Epithelial cell of esophagus (primary cell): ENCODE measurements at regions not wholly inside any gene's neighbourhood (a gene's known extent, or its start where the extent isn't known, plus 50 kb on each side); places are given as distances from the start of the nearest gene placed in this dataset.
"Not testable (repeated sequence)": the region's sequence is repeated elsewhere in the genome, so short reads cannot be mapped to it uniquely, and the experiment has no call there.

ENCODE experiments used
- DNase-seq: peaks from one replicate; pipeline ENCODE4 v3.0.0; 2010; ENCODE audit warnings: low read depth
- H3K4me3 ChIP-seq: 2 replicates; pipeline ENCODE4 v1.5.1; 2011; ENCODE audit warnings: mild to moderate bottlenecking, low read length, control low read depth
- TF ChIP-seq, protein P1 (sequence below): IDR thresholded peaks from 2 replicates; pipeline ENCODE4 v1.5.1; 2011; ENCODE audit warnings: low read depth, mild to moderate bottlenecking, low read length, control low read depth, inconsistent platforms; ENCODE audit not compliant: insufficient read depth; ENCODE audit errors: missing control alignments

DNA sequence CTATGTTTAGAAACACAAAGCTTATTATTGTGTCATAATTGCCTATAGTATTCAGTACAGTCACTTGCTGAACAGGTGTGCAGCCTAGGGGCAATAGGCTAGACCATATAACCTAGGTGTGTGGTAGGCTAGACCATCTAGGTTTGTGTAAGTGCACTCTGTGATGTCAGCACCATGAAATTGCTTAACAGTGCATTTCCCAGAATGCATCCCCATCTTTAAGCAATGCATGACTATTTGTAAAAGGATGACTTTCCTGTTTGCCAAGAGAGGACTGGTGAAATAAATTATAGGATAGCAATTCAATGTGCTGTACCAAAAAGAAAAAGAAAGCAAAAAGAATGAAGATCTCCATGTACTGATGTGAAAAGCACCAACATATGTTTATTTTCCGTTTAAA, 288.7 kb upstream of the AUTS2 start:
- DNase-seq: no peak
- TF ChIP-seq, protein P1, sequence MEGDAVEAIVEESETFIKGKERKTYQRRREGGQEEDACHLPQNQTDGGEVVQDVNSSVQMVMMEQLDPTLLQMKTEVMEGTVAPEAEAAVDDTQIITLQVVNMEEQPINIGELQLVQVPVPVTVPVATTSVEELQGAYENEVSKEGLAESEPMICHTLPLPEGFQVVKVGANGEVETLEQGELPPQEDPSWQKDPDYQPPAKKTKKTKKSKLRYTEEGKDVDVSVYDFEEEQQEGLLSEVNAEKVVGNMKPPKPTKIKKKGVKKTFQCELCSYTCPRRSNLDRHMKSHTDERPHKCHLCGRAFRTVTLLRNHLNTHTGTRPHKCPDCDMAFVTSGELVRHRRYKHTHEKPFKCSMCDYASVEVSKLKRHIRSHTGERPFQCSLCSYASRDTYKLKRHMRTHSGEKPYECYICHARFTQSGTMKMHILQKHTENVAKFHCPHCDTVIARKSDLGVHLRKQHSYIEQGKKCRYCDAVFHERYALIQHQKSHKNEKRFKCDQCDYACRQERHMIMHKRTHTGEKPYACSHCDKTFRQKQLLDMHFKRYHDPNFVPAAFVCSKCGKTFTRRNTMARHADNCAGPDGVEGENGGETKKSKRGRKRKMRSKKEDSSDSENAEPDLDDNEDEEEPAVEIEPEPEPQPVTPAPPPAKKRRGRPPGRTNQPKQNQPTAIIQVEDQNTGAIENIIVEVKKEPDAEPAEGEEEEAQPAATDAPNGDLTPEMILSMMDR: no peak
- H3K4me3 ChIP-seq: no peak overlapping the region

DNA sequence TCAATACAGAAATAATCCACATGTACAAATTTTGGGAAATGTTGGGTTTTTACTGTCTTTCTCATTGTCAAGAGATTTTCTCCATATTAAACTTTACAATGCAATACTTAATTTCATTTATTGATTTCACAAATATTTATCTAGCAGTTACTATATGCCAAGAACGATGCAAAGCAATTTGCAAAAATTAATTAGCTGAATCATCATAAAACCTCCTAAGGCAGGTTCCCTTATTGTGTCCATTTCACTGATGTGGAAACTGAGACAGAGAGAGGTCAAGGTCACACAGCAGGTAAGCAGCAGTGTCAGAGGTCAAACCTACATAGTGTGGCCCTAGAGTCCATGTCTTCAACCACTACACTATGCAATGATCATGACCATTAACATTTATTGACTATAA, 286.8 kb upstream of the AUTS2 start:
- TF ChIP-seq, protein P1: no peak
- DNase-seq: no peak
- no peak overlapping the region for H3K4me3 ChIP-seq

DNA sequence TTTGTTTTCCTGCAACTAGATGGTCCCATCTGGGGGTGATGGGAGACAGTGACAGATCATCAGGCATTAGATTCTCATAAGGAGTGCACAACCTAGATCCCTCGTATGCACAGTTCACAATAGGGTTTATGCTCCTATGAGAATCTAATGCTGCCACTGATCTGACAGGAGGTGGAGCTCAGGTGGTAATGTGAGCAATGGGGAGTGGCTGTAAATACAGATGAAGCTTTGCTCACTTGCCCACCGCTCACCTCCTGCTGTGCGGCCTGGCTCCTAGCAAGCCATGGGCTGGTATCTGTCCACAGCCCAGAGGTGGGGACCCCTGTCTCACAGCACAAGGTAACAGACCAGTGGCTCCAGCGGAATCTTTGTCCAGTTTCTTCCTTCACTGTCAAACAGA, 284.4 kb upstream of the AUTS2 start:
- not testable (repeated sequence) for DNase-seq, H3K4me3 ChIP-seq

DNA sequence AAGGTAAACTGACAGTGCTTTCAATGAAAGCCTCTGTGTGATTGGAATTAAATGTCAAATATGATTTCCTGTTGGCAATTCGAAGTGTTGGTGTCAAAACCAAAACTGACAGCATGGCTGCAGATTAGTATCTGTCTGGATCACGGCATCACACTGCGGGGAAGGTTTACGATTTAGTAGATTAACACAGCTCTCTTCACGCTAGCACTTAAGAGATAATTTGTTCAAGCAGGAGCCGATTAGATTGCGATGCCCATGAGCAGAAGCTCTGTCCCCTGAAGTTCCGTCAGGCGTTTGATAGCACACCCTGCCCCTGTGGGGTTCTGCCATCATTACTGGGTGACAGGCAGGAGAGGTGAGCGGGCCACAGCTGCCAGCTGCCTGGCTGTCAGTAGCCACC, 279.5 kb upstream of the AUTS2 start:
- TF ChIP-seq, protein P1: no peak
- DNase-seq: no peak
- no peak overlapping the region for H3K4me3 ChIP-seq

DNA sequence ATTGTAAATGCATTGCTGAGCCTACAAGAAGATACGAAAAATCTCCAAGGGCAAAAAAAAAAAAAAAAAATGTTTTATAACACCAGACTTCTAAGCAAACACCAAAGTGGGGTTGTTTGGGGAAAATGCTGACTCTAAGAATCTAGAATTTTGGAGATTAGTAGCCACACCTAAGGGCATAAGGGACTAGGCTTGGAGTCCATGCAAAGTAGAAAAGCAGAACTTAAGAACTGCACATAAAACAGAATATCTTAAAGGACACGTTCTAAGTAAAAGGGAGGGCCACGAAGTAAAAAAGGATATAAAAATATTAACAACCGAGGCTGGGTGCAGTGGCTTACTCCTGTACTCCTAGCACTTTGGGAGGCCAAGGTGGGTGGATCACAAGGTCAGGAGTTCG, 269.8 kb upstream of the AUTS2 start:
- no peak overlapping the region for H3K4me3 ChIP-seq
- DNase-seq: no peak
- TF ChIP-seq, protein P1: no peak

DNA sequence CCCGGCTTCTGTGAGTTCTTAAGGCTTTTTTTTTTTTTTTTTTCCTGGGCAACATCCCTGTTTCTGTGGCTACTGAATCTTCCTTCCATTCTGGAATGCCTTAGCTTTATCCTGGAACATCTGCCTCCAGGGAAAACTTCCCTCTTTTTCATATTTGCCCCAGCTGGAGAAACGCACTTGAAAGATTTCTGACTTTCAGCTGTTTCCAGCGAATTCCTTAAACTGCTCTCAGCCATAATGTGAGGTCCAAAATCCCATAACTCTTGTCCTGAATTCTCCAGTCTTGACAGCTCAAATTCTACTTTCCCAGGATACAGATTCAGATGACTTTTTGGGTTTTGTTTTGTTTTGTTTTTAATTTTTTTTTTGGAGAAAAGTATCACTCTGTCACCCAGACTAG, 263.6 kb upstream of the AUTS2 start:
- TF ChIP-seq, protein P1: no peak
- DNase-seq: no peak

DNA sequence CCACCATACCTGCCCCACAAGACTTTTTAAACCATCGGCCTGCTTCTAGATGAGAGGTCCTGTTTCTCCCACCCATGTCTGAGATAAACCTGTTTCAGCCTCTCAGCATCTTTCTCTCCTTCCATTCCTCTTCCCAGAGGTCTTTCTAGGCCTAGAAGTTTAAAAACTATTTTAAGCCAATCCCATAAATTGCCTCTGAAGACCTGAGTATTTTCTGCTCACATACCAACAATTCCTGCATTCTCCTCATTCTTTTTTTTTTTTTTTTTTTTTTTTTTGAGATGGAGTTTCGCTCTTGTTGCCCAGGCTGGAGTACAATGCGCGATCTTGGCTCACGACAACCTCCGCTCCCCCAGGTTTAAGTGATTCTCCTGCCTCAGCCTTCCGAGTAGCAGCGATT, 262.9 kb upstream of the AUTS2 start:
- no peak overlapping the region for H3K4me3 ChIP-seq
- no peak for DNase-seq
- TF ChIP-seq, protein P1: no peak

More for the DNA sequence above, 263.6 kb upstream of the AUTS2 start:
- H3K4me3 ChIP-seq: no peak overlapping the region

DNA sequence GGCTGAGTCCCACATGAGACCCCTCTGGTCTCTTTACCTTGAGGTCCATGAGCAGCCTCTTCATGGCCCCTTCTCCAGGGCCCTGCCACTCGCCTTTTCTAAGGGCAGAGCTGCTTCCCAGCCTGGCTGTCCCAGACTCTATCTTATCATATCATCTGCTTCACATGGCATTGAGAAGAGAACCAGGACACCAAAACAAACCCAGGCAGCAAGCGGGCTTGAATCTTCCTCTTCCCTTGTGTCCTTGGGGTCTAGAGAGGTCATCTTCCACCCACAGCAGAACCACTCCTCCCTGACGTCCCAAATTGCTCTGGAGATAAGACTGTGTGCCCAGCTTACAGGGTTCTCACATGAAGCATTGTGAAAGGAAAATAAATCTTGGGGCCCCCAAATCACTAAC, 261.3 kb upstream of the AUTS2 start:
- TF ChIP-seq, protein P1: no peak
- DNase-seq: no peak
- H3K4me3 ChIP-seq: no peak overlapping the region
